VCaP (cell line): ENCODE measurements at regions not wholly inside any gene's neighbourhood (a gene's known extent, or its start where the extent isn't known, plus 50 kb on each side); places are given as distances from the start of the nearest gene placed in this dataset.

Source experiments
- H3K27ac ChIP-seq: fragments of 450-650 bp; 2 replicates; pipeline ENCODE4 v1.5.1; 2017
- TF ChIP-seq, protein P1 (sequence below): fragments of 450-650 bp; conservative IDR thresholded peaks from 2 replicates; pipeline ENCODE4 v1.5.1; 2017; ENCODE audit warnings: mild to moderate bottlenecking, moderate library complexity

DNA sequence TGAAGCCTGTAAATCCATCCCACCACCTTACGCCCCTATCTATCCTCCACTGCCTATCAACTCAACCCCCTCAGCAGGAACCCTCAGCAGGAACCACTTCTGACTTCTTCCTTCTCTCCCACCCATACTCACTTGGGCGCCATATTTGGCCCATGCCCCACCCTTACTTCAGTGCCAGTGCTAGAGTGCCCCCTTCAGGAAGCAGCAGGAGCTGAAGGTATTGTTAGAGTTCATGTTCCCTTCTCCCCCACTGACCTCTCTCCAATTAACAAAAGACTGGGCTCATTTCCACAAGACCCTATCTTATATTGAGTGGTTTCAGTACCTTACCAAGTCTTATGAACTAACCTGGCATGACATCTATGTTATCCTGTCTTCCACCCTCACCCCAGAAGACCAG is 363.1 kb upstream of the SLIT2 start:
- no peak overlapping the region for H3K27ac ChIP-seq
- TF ChIP-seq, protein P1, sequence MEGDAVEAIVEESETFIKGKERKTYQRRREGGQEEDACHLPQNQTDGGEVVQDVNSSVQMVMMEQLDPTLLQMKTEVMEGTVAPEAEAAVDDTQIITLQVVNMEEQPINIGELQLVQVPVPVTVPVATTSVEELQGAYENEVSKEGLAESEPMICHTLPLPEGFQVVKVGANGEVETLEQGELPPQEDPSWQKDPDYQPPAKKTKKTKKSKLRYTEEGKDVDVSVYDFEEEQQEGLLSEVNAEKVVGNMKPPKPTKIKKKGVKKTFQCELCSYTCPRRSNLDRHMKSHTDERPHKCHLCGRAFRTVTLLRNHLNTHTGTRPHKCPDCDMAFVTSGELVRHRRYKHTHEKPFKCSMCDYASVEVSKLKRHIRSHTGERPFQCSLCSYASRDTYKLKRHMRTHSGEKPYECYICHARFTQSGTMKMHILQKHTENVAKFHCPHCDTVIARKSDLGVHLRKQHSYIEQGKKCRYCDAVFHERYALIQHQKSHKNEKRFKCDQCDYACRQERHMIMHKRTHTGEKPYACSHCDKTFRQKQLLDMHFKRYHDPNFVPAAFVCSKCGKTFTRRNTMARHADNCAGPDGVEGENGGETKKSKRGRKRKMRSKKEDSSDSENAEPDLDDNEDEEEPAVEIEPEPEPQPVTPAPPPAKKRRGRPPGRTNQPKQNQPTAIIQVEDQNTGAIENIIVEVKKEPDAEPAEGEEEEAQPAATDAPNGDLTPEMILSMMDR: no peak

GRCh38 chr4:19883841-19884240 is 367.9 kb upstream of the SLIT2 start:
- no peak overlapping the region for H3K27ac ChIP-seq
- TF ChIP-seq, protein P1: no peak

- no peak overlapping the region for H3K27ac ChIP-seq
- TF ChIP-seq, protein P1: no peak
Observed at GRCh38 chr4:19880206-19880605, 371.5 kb upstream of the SLIT2 start.

DNA sequence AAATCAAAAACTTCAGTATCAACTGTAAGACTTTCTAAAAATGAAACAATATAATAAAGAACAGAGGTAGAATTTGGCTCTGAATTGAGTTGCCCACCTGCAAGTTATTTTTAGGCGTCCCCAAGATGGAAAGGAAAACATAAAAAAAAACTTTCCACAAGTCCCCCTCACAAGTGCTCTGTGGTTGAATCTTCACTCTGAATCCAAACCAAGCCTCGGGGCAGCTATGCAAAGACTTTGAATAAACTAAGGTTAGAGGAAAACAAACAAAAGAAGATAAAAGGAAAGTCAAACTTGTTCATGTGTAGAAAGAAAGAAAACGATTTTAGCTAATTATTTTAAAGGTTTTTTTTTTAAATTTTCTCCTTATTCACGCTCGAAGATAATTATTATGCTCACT is 372.4 kb upstream of the SLIT2 start:
- no peak overlapping the region for H3K27ac ChIP-seq
- TF ChIP-seq, protein P1: no peak

- TF ChIP-seq, protein P1: no peak
- no peak overlapping the region for H3K27ac ChIP-seq
Observed at GRCh38 chr4:19857991-19858390, 393.7 kb upstream of the SLIT2 start.

GRCh38 chr4:19857380-19857779 is 394.3 kb upstream of the SLIT2 start:
- TF ChIP-seq, protein P1: no peak
- H3K27ac ChIP-seq: no peak overlapping the region

DNA sequence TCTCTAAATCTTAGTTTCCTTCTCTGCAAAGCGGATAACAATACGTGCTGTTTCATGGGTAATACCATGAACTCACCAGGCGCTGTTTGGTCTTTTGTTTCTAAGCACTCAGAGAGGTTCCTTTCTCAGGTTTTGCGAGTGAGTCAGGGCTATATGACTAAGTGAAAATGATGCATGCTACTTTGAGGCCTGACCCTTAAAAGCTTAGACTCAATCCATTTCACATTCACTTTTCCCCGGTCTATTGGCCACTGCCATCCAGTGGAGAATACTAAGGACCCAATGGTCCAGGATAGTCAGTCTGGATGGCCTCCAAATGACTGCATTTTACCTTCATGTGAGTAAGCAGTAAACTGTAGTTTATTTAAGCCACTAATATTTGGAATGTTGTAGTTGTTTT is 400.8 kb upstream of the SLIT2 start:
- no peak overlapping the region for H3K27ac ChIP-seq

More for the DNA sequence above, 400.8 kb upstream of the SLIT2 start:
- TF ChIP-seq, protein P1: no peak
